ENCODE measurements at regions not wholly inside any gene's neighbourhood (a gene's known extent, or its start where the extent isn't known, plus 50 kb on each side); places are given as distances from the start of the nearest gene placed in this dataset.

GRCh38 chr3:165254812-165255211 is 58.6 kb upstream of the SLITRK3 start:
- TF ChIP-seq CTCF (conservative IDR thresholded peaks at IDR 0.05; ENCODE audit: low read depth, low read length) (no peak), BHLHE40 (IDR thresholded peaks at IDR 0.05; ENCODE audit: low read depth, low read length) (no peak), POLR2A (IDR thresholded peaks at IDR 0.05; ENCODE audit: low read depth, low read length) (no peak)
